A549 (cell line): ENCODE measurements at regions not wholly inside any gene's neighbourhood (a gene's known extent, or its start where the extent isn't known, plus 50 kb on each side); places are given as distances from the start of the nearest gene placed in this dataset.

ENCODE experiments used
- ATAC-seq, 2 experiments: fragments of 200-7000 bp in 1 of 2; fragments of >200 bp in 1 of 2; cut with Nextera tagmentation in 1 of 2; cut with Tn5 transposase in 1 of 2; 3 replicates each; pipeline versions ENCODE4 v1.8.0 to v1.9.1; 2018 to 2020; ENCODE audit warnings: mild to moderate bottlenecking in 1 of 2, moderate library complexity in 1 of 2
- CTCF ChIA-PET: fragments of 300-600 bp; sonication (Branson Sonifier 250); formaldehyde crosslinking; extraction: SDS; loops from one replicate; lab custom pipeline; 2021; ENCODE audit warnings: antibody characterized with exemption, inconsistent platforms; lab: Yijun Ruan, JAX
- POLR2A ChIA-PET: fragments of 350-600 bp; formaldehyde crosslinking; extraction: SDS; loops from one replicate; lab custom pipeline; 2021; ENCODE audit warnings: antibody characterized with exemption, inconsistent platforms; lab: Yijun Ruan, JAX
- DNase-seq, 2 experiments: peaks; one replicate each; pipeline versions ENCODE4 v3.0.0 to v3.0.0-alpha.2; 2011 to 2016; ENCODE audit warnings: low read depth in 1 of 2, low spot score in 1 of 2
- FAIRE-seq: peaks from 2 replicates; lab custom pipeline; 2011; peaks lifted over from hg19 to GRCh38; lab: Jason Lieb, UNC
- H3K27ac ChIP-seq, 2 experiments: fragments of >200 bp; sonication (Bioruptor Twin); formaldehyde crosslinking; 3 replicates each; pipeline ENCODE4 v1.5.1; 2016 to 2017
- H3K4me1 ChIP-seq: fragments of >200 bp; sonication (Bioruptor Twin); formaldehyde crosslinking; 3 replicates; pipeline ENCODE4 v1.6.1; 2016
- H3K4me2 ChIP-seq: fragments of >200 bp; sonication (Bioruptor Twin); formaldehyde crosslinking; 3 replicates; pipeline ENCODE4 v1.6.1; 2016
- H3K4me3 ChIP-seq: fragments of >200 bp; sonication (Bioruptor Twin); formaldehyde crosslinking; 3 replicates; pipeline ENCODE4 v1.5.1; 2016
- H3K9me3 ChIP-seq: fragments of >200 bp; sonication (Bioruptor Twin); formaldehyde crosslinking; 3 replicates; pipeline ENCODE4 v1.6.1; 2016
- ATOH8 ChIP-seq: fragments of 250-450 bp; sonication (Bioruptor Pico); IDR thresholded peaks from 2 replicates; pipeline ENCODE4 v1.5.0; 2020; ENCODE audit warnings: low read depth, mild to moderate bottlenecking, moderate library complexity
- CBX8 ChIP-seq: fragments of 200-600 bp; sonication (generic); IDR thresholded peaks from 2 replicates; pipeline ENCODE4 v1.6.1; 2016
- CEBPB ChIP-seq, 2 experiments: fragments of >200 bp in 1 of 2; sonication (Bioruptor Twin) in 1 of 2; formaldehyde crosslinking in 1 of 2; IDR thresholded peaks; 2 replicates each; pipeline ENCODE4 v1.6.1; 2012 to 2016
- ELK1 ChIP-seq: fragments of 150-350 bp; IDR thresholded peaks from 2 replicates; pipeline ENCODE4 v1.6.1; 2014; ENCODE audit warnings: low read depth, mild to moderate bottlenecking, low read length
- EP300 ChIP-seq, 2 experiments: fragments of >200 bp; sonication (Bioruptor Twin); formaldehyde crosslinking; IDR thresholded peaks; 2 replicates in 1 of 2; 3 replicates in 1 of 2; pipeline ENCODE4 v1.6.1; 2016 to 2017
- ESRRA ChIP-seq: fragments of 150-350 bp; IDR thresholded peaks from 2 replicates; pipeline ENCODE4 v1.6.1; 2014; ENCODE audit warnings: mild to moderate bottlenecking, low read length, borderline replicate concordance
- HEYL ChIP-seq: fragments of 250-450 bp; sonication (Bioruptor Pico); IDR thresholded peaks from 2 replicates; pipeline ENCODE4 v1.8.0; 2021; ENCODE audit warnings: mild to moderate bottlenecking, moderate library complexity
- HOXA7 ChIP-seq: fragments of 250-450 bp; sonication (Bioruptor Pico); IDR thresholded peaks from 2 replicates; pipeline ENCODE4 v1.5.0; 2020; ENCODE audit warnings: mild to moderate bottlenecking, moderate library complexity
- HOXB5 ChIP-seq: fragments of 250-450 bp; sonication (Bioruptor Pico); IDR thresholded peaks from 2 replicates; pipeline ENCODE4 v1.5.0; 2020; ENCODE audit warnings: mild to moderate bottlenecking, moderate library complexity
- JUN ChIP-seq, 2 experiments: fragments of >200 bp; sonication (Bioruptor Twin); formaldehyde crosslinking; IDR thresholded peaks; 2 replicates in 1 of 2; 3 replicates in 1 of 2; pipeline ENCODE4 v1.6.1; 2016 to 2017
- KDM1A ChIP-seq: fragments of 200-600 bp; sonication (generic); IDR thresholded peaks from 2 replicates; pipeline ENCODE4 v1.6.1; 2016; ENCODE audit warnings: low read depth, mild to moderate bottlenecking
- MAFK ChIP-seq: fragments of 450-650 bp; IDR thresholded peaks from 2 replicates; pipeline ENCODE4 v1.6.1; 2014; ENCODE audit not compliant: partially characterized antibody
- MAZ ChIP-seq: fragments of 150-350 bp; IDR thresholded peaks from 2 replicates; pipeline ENCODE4 v1.6.1; 2014; ENCODE audit warnings: antibody characterized with exemption, low read depth, low read length, borderline replicate concordance
- NR3C1 ChIP-seq: fragments of >200 bp; sonication (Bioruptor Twin); formaldehyde crosslinking; IDR thresholded peaks from 3 replicates; pipeline ENCODE4 v1.6.1; 2017
- POLR2A ChIP-seq: IDR thresholded peaks from 2 replicates; pipeline ENCODE4 v1.6.1; 2012; ENCODE audit warnings: mild to moderate bottlenecking, low read length
- POLR2AphosphoS2 ChIP-seq: conservative IDR thresholded peaks from 2 replicates; pipeline ENCODE4 v1.6.1; 2012; ENCODE audit warnings: low read length, improper control_type of control experiment, inconsistent platforms
- RAD21 ChIP-seq, 2 experiments: fragments of >200 bp in 1 of 2; sonication (Bioruptor Twin) in 1 of 2; formaldehyde crosslinking in 1 of 2; IDR thresholded peaks in 1 of 2; conservative IDR thresholded peaks in 1 of 2; 2 replicates in 1 of 2; 3 replicates in 1 of 2; pipeline ENCODE4 v1.6.1; 2012 to 2018; ENCODE audit warnings: inconsistent platforms in 1 of 2
- RFX5 ChIP-seq: fragments of 450-650 bp; IDR thresholded peaks from 2 replicates; pipeline ENCODE4 v1.7.1; 2014; ENCODE audit warnings: antibody characterized with exemption, mild to moderate bottlenecking, moderate library complexity
- ZC3H11A ChIP-seq: fragments of 450-650 bp; IDR thresholded peaks from 2 replicates; pipeline ENCODE4 v1.6.1; 2014; ENCODE audit warnings: antibody characterized with exemption, mild to moderate bottlenecking
- ZNF302 ChIP-seq: fragments of 250-450 bp; sonication (Bioruptor Pico); IDR thresholded peaks from 2 replicates; pipeline ENCODE4 v1.9.0; 2021; ENCODE audit warnings: inconsistent platforms, mild to moderate bottlenecking, moderate library complexity
- ZSCAN20 ChIP-seq: fragments of 250-450 bp; sonication (Bioruptor Pico); IDR thresholded peaks from 2 replicates; pipeline ENCODE4 v1.8.0; 2022; ENCODE audit warnings: mild to moderate bottlenecking, moderate library complexity
- WGBS: methylation state at CpG from one replicate; pipeline ENCODE4 v1.1.6; 2017; ENCODE audit errors: missing lambda C conversion rate; 5-methylcytosine and 5-hydroxymethylcytosine counted together
- TF ChIP-seq, protein P1 (sequence below): fragments of >200 bp; sonication (Bioruptor Twin); formaldehyde crosslinking; IDR thresholded peaks from 3 replicates; pipeline ENCODE4 v1.5.1; 2016
- TF ChIP-seq, protein P2 (sequence below): fragments of 200-600 bp; sonication (generic); IDR thresholded peaks from 2 replicates; pipeline ENCODE4 v1.6.1; 2016; ENCODE audit warnings: antibody characterized with exemption, mild to moderate bottlenecking, moderate library complexity
- TF ChIP-seq, protein P3 (sequence below): fragments of 250-450 bp; sonication (Bioruptor Pico); IDR thresholded peaks from 2 replicates; pipeline ENCODE4 v1.5.0; 2021; ENCODE audit warnings: mild to moderate bottlenecking, moderate library complexity, borderline replicate concordance

GRCh38 chr10:44460416-44460815 is 75.5 kb upstream of the CXCL12 start:
- CTCF ChIA-PET = no interaction called here
- Histone ChIP-seq H3K4me3 (no peak overlapping the region), H3K27ac (no peak overlapping the region)
- 7% methylated on average over 1 of the region's 1 CpG for WGBS
- TF ChIP-seq ESRRA = no peak
- TF ChIP-seq, all 56 proteins: peak for 0
- no peaks in the 10 kb centered on the region for H3K4me1 ChIP-seq
- no peak overlapping the region for H3K4me2 ChIP-seq
- ATAC-seq (no peak), FAIRE-seq (no peak), DNase-seq (no peak)
- POLR2A ChIA-PET = no interaction called here
- H3K9me3 ChIP-seq = no peaks in the 10 kb centered on the region

DNA sequence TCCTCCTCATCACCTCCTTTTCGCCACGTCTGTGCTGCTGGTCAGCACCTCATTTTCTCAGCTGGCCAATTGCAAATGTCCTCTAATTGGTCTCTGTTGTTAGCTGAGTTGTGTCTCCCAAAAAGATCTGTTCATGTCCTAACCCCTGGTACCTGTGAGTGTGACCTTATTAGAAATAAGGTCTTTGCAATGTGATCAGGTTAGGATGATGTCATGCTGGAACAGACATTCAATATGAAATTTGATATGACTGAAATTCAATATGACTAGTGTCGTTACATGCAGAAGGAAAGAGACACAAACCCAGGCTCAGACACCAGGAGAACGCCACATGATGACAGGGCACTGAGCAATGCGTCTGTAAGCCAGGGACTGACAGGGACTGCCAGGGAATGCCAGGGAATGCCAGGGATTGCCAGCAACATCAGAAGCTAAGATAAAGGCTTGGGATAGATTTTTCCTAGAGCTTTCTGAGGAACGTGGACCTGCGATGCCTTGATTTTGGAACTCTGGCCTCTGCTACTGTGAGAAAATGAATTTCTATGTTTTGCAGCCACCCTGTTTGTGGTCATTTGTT is 77.5 kb upstream of the CXCL12 start:
- Histone ChIP-seq H3K27ac (no peak overlapping the region), H3K9me3 (no peaks in the 10 kb centered on the region), H3K4me2 (no peak overlapping the region), H3K4me1 (no peaks in the 10 kb centered on the region), H3K4me3 (no peak overlapping the region)
- 13% methylated on average over 7 of the region's 7 CpGs for WGBS
- TF ChIP-seq, protein P1, sequence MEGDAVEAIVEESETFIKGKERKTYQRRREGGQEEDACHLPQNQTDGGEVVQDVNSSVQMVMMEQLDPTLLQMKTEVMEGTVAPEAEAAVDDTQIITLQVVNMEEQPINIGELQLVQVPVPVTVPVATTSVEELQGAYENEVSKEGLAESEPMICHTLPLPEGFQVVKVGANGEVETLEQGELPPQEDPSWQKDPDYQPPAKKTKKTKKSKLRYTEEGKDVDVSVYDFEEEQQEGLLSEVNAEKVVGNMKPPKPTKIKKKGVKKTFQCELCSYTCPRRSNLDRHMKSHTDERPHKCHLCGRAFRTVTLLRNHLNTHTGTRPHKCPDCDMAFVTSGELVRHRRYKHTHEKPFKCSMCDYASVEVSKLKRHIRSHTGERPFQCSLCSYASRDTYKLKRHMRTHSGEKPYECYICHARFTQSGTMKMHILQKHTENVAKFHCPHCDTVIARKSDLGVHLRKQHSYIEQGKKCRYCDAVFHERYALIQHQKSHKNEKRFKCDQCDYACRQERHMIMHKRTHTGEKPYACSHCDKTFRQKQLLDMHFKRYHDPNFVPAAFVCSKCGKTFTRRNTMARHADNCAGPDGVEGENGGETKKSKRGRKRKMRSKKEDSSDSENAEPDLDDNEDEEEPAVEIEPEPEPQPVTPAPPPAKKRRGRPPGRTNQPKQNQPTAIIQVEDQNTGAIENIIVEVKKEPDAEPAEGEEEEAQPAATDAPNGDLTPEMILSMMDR = no peak
- no peak for TF ChIP-seq POLR2AphosphoS2
- TF ChIP-seq MAFK = no peak
- no peak for TF ChIP-seq EP300 (IDR thresholded peaks at IDR 0.05)
- no peak for TF ChIP-seq ELK1
- TF ChIP-seq ATOH8 = no peak
- no peak for TF ChIP-seq ZSCAN20 (CRISPR knock-in tag)
- TF ChIP-seq RAD21 (conservative IDR thresholded peaks at IDR 0.05 in 1 of 2, IDR thresholded peaks at IDR 0.05 in 1 of 2) = no peak
- TF ChIP-seq HOXA7 = no peak
- TF ChIP-seq POLR2A = no peak
- no peak for ATAC-seq
- DNase-seq = no peak
- ChIA-PET POLR2A (no interaction called here), CTCF (no interaction called here)
- FAIRE-seq = no peak

DNA sequence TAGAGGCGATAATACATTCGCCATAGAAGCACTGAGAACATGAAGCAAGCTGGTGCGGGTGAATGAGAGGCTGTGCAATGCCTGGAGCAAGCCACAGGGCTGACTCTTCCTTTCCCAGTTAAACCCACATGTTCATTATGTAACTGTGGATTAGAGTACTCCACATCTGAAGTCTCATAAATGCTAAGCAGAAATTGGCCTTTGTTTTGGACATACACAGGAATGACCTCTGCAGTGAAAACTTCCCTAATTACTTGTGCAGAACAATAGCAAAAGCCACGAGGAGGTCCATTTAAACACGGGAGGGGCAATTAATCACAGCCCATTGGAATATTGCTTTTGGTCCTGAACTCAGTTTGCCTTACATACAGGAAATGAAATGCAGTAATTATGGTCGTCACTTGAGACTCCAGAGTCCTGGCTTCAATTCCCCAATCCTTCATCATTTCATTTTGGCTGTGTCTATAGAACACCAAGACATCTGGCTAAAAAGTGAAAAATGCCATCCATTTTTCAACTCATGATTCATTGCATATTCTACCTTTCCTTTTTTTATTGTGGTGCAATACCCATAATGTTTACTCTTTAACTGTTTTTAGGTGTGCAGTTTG is 78.7 kb upstream of the CXCL12 start:
- FAIRE-seq = no peak
- CTCF ChIA-PET = no interaction called here
- WGBS = 2% methylated on average over 6 of the region's 6 CpGs

More for the DNA sequence above, 78.7 kb upstream of the CXCL12 start:
- no peak for DNase-seq
- no peak for TF ChIP-seq CBX8
- no peak for TF ChIP-seq HEYL (CRISPR knock-in tag)
- TF ChIP-seq, protein P2, sequence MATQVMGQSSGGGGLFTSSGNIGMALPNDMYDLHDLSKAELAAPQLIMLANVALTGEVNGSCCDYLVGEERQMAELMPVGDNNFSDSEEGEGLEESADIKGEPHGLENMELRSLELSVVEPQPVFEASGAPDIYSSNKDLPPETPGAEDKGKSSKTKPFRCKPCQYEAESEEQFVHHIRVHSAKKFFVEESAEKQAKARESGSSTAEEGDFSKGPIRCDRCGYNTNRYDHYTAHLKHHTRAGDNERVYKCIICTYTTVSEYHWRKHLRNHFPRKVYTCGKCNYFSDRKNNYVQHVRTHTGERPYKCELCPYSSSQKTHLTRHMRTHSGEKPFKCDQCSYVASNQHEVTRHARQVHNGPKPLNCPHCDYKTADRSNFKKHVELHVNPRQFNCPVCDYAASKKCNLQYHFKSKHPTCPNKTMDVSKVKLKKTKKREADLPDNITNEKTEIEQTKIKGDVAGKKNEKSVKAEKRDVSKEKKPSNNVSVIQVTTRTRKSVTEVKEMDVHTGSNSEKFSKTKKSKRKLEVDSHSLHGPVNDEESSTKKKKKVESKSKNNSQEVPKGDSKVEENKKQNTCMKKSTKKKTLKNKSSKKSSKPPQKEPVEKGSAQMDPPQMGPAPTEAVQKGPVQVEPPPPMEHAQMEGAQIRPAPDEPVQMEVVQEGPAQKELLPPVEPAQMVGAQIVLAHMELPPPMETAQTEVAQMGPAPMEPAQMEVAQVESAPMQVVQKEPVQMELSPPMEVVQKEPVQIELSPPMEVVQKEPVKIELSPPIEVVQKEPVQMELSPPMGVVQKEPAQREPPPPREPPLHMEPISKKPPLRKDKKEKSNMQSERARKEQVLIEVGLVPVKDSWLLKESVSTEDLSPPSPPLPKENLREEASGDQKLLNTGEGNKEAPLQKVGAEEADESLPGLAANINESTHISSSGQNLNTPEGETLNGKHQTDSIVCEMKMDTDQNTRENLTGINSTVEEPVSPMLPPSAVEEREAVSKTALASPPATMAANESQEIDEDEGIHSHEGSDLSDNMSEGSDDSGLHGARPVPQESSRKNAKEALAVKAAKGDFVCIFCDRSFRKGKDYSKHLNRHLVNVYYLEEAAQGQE = no peak
- no peak for TF ChIP-seq ZC3H11A
- TF ChIP-seq CEBPB (IDR thresholded peaks at IDR 0.05) = no peak
- TF ChIP-seq ZNF302 (CRISPR knock-in tag) = no peak
- no peak for TF ChIP-seq MAZ
- TF ChIP-seq RFX5 = no peak
- no peak for TF ChIP-seq JUN (IDR thresholded peaks at IDR 0.05)
- TF ChIP-seq, protein P3, sequence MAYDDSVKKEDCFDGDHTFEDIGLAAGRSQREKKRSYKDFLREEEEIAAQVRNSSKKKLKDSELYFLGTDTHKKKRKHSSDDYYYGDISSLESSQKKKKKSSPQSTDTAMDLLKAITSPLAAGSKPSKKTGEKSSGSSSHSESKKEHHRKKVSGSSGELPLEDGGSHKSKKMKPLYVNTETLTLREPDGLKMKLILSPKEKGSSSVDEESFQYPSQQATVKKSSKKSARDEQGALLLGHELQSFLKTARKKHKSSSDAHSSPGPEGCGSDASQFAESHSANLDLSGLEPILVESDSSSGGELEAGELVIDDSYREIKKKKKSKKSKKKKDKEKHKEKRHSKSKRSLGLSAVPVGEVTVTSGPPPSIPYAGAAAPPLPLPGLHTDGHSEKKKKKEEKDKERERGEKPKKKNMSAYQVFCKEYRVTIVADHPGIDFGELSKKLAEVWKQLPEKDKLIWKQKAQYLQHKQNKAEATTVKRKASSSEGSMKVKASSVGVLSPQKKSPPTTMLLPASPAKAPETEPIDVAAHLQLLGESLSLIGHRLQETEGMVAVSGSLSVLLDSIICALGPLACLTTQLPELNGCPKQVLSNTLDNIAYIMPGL = no peak
- TF ChIP-seq NR3C1 = no peak
- no peak for TF ChIP-seq KDM1A
- TF ChIP-seq POLR2AphosphoS2 = no peak
- no peak for TF ChIP-seq HOXB5 (CRISPR knock-in tag)
- Histone ChIP-seq H3K27ac (no peak overlapping the region), H3K4me3 (no peak overlapping the region), H3K4me2 (no peak overlapping the region), H3K9me3 (no peaks in the 10 kb centered on the region), H3K4me1 (no peaks in the 10 kb centered on the region)
- POLR2A ChIA-PET = no interaction called here
- ATAC-seq = no peak
